ENCODE measurements at regions not wholly inside any gene's neighbourhood (a gene's known extent, or its start where the extent isn't known, plus 50 kb on each side); places are given as distances from the start of the nearest gene placed in this dataset.

- TF ChIP-seq CTCF (IDR thresholded peaks at IDR 0.05) = no peak
- no peak for TF ChIP-seq POLR2A (IDR thresholded peaks at IDR 0.05)
These were observed 102.2 kb upstream of the JUN start for GRCh38 chr1:58885998-58886397.
